ENCODE measurements at regions not wholly inside any gene's neighbourhood (a gene's known extent, or its start where the extent isn't known, plus 50 kb on each side); places are given as distances from the start of the nearest gene placed in this dataset.
"Not testable (repeated sequence)": the region's sequence is repeated elsewhere in the genome, so short reads cannot be mapped to it uniquely, and the experiment has no call there.

DNA sequence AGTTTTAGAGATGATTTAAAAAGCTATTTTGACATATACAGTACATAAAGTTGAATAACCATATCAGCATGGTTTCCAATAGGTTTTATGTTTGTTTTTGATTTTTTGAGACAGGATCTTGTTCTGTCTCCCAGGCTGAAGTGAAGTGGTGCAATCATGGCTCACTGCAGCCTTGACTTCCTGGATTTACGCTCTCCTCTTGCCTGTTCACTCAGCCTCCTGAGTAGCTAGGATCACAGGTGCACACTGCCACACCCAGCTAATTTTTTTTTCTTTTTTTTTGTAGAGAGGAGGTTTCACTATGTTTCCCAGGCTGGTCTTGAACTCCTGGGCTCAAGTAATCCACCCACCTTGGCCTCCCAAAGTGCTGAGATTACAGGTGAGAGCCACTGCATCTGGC lies 1366.4 kb downstream of the KHDRBS2 start:
- TF ChIP-seq POLR2A, EP300 (IDR thresholded peaks at IDR 0.05): not testable (repeated sequence)
- TF ChIP-seq, protein P1, sequence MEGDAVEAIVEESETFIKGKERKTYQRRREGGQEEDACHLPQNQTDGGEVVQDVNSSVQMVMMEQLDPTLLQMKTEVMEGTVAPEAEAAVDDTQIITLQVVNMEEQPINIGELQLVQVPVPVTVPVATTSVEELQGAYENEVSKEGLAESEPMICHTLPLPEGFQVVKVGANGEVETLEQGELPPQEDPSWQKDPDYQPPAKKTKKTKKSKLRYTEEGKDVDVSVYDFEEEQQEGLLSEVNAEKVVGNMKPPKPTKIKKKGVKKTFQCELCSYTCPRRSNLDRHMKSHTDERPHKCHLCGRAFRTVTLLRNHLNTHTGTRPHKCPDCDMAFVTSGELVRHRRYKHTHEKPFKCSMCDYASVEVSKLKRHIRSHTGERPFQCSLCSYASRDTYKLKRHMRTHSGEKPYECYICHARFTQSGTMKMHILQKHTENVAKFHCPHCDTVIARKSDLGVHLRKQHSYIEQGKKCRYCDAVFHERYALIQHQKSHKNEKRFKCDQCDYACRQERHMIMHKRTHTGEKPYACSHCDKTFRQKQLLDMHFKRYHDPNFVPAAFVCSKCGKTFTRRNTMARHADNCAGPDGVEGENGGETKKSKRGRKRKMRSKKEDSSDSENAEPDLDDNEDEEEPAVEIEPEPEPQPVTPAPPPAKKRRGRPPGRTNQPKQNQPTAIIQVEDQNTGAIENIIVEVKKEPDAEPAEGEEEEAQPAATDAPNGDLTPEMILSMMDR (IDR thresholded peaks at IDR 0.05) = not testable (repeated sequence)
